Spinal cord (tissue), 9 donors: ENCODE measurements at regions not wholly inside any gene's neighbourhood (a gene's known extent, or its start where the extent isn't known, plus 50 kb on each side); places are given as distances from the start of the nearest gene placed in this dataset.

ENCODE experiments used
- DNase-seq, 6 donors: peaks; one replicate each; pipeline versions ENCODE4 v3.0.0 to v3.0.0-alpha.2; 2013 to 2015; ENCODE audit warnings: low spot score in 6 of 6, low read depth in 4 of 6
- H3K27ac ChIP-seq: one replicate; pipeline ENCODE4 v1.5.1; 2013; ENCODE audit warnings: low read depth, low read length, control low read depth
- H3K27me3 ChIP-seq: one replicate; pipeline ENCODE4 v1.6.1; 2013; ENCODE audit warnings: low read length; ENCODE audit not compliant: control insufficient read depth, insufficient read depth
- H3K36me3 ChIP-seq: one replicate; pipeline ENCODE4 v1.6.1; 2013; ENCODE audit warnings: low read length; ENCODE audit not compliant: control insufficient read depth, insufficient read depth
- H3K4me1 ChIP-seq: one replicate; pipeline ENCODE4 v1.6.1; 2013; ENCODE audit warnings: low read length; ENCODE audit not compliant: control insufficient read depth, insufficient read depth
- H3K4me3 ChIP-seq: one replicate; pipeline ENCODE4 v1.5.1; 2013; ENCODE audit warnings: low read depth, low read length, control low read depth
- H3K9me3 ChIP-seq: one replicate; pipeline ENCODE4 v1.6.1; 2013; ENCODE audit warnings: low read length; ENCODE audit not compliant: control insufficient read depth, insufficient read depth
- WGBS: methylation state at CpG from one replicate; pipeline ENCODE4 v1.1.5; 2013; ENCODE audit warnings: missing lambda C conversion rate; ENCODE audit not compliant: insufficient coverage; 5-methylcytosine and 5-hydroxymethylcytosine counted together
- donor health status: healthy.

- no CpG with 5 or more reads among the region's 2 CpGs for WGBS
- Histone ChIP-seq H3K4me1 (no peaks in the 10 kb centered on the region), H3K36me3 (no peaks in the 10 kb centered on the region), H3K9me3 (no peaks in the 10 kb centered on the region), H3K27ac (no peak overlapping the region), H3K27me3 (no peaks in the 10 kb centered on the region), H3K4me3 (no peak overlapping the region)
- DNase-seq: peak in 1 of 6 donors; percentile 13
Measured at GRCh38 chr6:81228912-81229555, 523.4 kb downstream of the TENT5A start.

GRCh38 chr6:81226957-81227356 is 525.5 kb downstream of the TENT5A start:
- Histone ChIP-seq H3K36me3 (no peaks in the 10 kb centered on the region), H3K27me3 (no peaks in the 10 kb centered on the region), H3K9me3 (no peaks in the 10 kb centered on the region), H3K4me1 (no peaks in the 10 kb centered on the region), H3K27ac (no peak overlapping the region), H3K4me3 (no peak overlapping the region)
- no CpG with 5 or more reads among the region's 1 CpG for WGBS
- DNase-seq: no peak

- Histone ChIP-seq H3K36me3 (no peaks in the 10 kb centered on the region), H3K9me3 (no peaks in the 10 kb centered on the region), H3K27ac (no peak overlapping the region), H3K27me3 (no peaks in the 10 kb centered on the region), H3K4me3 (no peak overlapping the region), H3K4me1 (no peaks in the 10 kb centered on the region)
- WGBS: 40% methylated on average over 2 of the region's 3 CpGs
- no peak for DNase-seq
Measured at GRCh38 chr6:81216668-81217067, 535.8 kb downstream of the TENT5A start.

- DNase-seq: no peak
- no peaks in the 10 kb centered on the region for H3K27me3 ChIP-seq
- 96% methylated on average over 6 of the region's 7 CpGs for whole genome bisulfite sequencing
- H3K36me3 ChIP-seq: no peaks in the 10 kb centered on the region
- no peak overlapping the region for H3K27ac ChIP-seq
- no peaks in the 10 kb centered on the region for H3K4me1 ChIP-seq
- no peak overlapping the region for H3K4me3 ChIP-seq
- no peaks in the 10 kb centered on the region for H3K9me3 ChIP-seq
Measured at GRCh38 chr6:81215092-81215432, 537.4 kb downstream of the TENT5A start.

- Histone ChIP-seq H3K36me3 (no peaks in the 10 kb centered on the region), H3K4me3 (no peak overlapping the region), H3K27me3 (no peaks in the 10 kb centered on the region), H3K9me3 (no peaks in the 10 kb centered on the region), H3K4me1 (no peaks in the 10 kb centered on the region), H3K27ac (no peak overlapping the region)
- 93% methylated on average over 15 of the region's 15 CpGs for WGBS
- DNase-seq: no peak
Measured at GRCh38 chr6:81214414-81215091, 537.9 kb downstream of the TENT5A start.

GRCh38 chr6:81204731-81205130 is 547.8 kb downstream of the TENT5A start:
- Histone ChIP-seq H3K4me3 (no peak overlapping the region), H3K9me3 (peaks cover 3% of the 10 kb centered on the region), H3K27me3 (no peaks in the 10 kb centered on the region), H3K27ac (no peak overlapping the region), H3K36me3 (no peaks in the 10 kb centered on the region), H3K4me1 (no peaks in the 10 kb centered on the region)
- no peak for DNase-seq
- no CpG with 5 or more reads among the region's 1 CpG for WGBS

GRCh38 chr6:81194374-81194773 is 558.1 kb downstream of the TENT5A start:
- Histone ChIP-seq H3K27me3 (no peaks in the 10 kb centered on the region), H3K4me3 (no peak overlapping the region), H3K4me1 (no peaks in the 10 kb centered on the region), H3K9me3 (no peaks in the 10 kb centered on the region), H3K36me3 (no peaks in the 10 kb centered on the region), H3K27ac (no peak overlapping the region)
- WGBS: no CpG with 5 or more reads among the region's 2 CpGs
- no peak for DNase-seq

- no peak overlapping the region for H3K4me3 ChIP-seq
- H3K36me3 ChIP-seq: no peaks in the 10 kb centered on the region
- no peak overlapping the region for H3K27ac ChIP-seq
- H3K9me3 ChIP-seq: no peaks in the 10 kb centered on the region
- H3K27me3 ChIP-seq: no peaks in the 10 kb centered on the region
- peak in 1 of 6 donors; percentile 20 for DNase-seq
- H3K4me1 ChIP-seq: no peaks in the 10 kb centered on the region
- no CpG with 5 or more reads among the region's 4 CpGs for WGBS
Measured at GRCh38 chr6:81172056-81172740, 580.3 kb downstream of the TENT5A start.

- H3K4me1 ChIP-seq: no peaks in the 10 kb centered on the region
- peak in 1 of 6 donors; percentile 9 for DNase-seq
- no peak overlapping the region for H3K27ac ChIP-seq
- no peak overlapping the region for H3K4me3 ChIP-seq
- no peaks in the 10 kb centered on the region for H3K27me3 ChIP-seq
- H3K9me3 ChIP-seq: no peaks in the 10 kb centered on the region
- no peaks in the 10 kb centered on the region for H3K36me3 ChIP-seq
- no CpG with 5 or more reads among the region's 2 CpGs for WGBS
Measured at GRCh38 chr6:81169166-81169565, 583.3 kb downstream of the TENT5A start.

- H3K9me3 ChIP-seq: no peaks in the 10 kb centered on the region
- H3K27ac ChIP-seq: no peak overlapping the region
- no peaks in the 10 kb centered on the region for H3K36me3 ChIP-seq
- DNase-seq: peak in 1 of 6 donors; percentile 21
- H3K27me3 ChIP-seq: no peaks in the 10 kb centered on the region
- H3K4me1 ChIP-seq: no peaks in the 10 kb centered on the region
- H3K4me3 ChIP-seq: no peak overlapping the region
Measured at GRCh38 chr6:81166770-81167169, 585.7 kb downstream of the TENT5A start.
